NCI-H82 (cell line): ENCODE measurements at regions not wholly inside any gene's neighbourhood (a gene's known extent, or its start where the extent isn't known, plus 50 kb on each side); places are given as distances from the start of the nearest gene placed in this dataset.
A peak's percentile ranks its signal among the peaks of the same experiment; 100 is the strongest.
"Not testable (repeated sequence)": the region's sequence is repeated elsewhere in the genome, so short reads cannot be mapped to it uniquely, and the experiment has no call there.

Experiments used
- DNase-seq: peaks from one replicate; lab custom pipeline; 2025; lab: John Stamatoyannopoulos, UW

GRCh38 chrX:113512700-113513395 lies 672.2 kb upstream of the AMOT start:
- no peak for DNase-seq

DNA sequence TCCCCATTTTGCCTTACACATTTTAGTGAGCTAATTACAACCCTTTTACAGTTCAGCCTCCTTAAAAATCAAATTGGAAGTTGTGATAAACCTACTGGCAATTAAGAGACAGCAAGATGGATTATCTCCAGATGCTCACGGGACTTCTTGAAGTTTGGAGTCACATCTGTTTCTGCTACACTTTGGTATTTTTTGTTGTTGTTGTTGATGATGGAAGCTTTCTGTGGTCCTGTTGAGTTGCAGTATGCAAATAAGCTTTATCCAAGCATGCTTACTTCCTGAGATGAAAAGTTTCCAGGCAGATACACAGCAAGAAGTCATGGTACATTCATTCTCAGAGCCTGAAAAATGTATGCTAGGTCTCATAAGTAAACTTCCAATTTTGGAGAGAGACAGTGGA lies 670.0 kb upstream of the AMOT start:
- DNase-seq, result no peak

GRCh38 chrX:113492895-113493294 lies 652.3 kb upstream of the AMOT start:
- DNase-seq, result no peak

DNA sequence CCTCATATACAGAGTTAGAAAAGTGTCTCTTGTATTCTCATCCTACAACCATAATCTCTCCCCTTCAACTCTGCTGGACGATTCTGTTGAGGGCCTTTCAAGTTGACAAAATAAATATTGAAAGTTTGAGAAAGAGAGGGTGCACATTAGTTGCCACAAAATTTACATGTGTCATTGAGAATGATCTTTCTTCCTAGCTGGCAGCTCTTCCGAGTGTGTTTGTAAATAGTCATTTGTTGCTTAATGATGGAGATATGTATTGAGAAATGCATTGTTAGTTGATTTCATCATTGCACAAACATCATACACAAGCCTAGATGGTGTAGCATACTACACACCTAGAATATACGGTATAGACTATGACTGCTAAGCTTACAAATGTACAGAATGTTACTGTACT lies 632.8 kb upstream of the AMOT start:
- no peak for DNase-seq

- not testable (repeated sequence) for DNase-seq
Observed at GRCh38 chrX:113473015-113473414, 632.4 kb upstream of the AMOT start.

- no peak for DNase-seq
Observed at GRCh38 chrX:113470166-113470565, 629.5 kb upstream of the AMOT start.

GRCh38 chrX:113457719-113458118 lies 617.1 kb upstream of the AMOT start:
- DNase-seq, result no peak

- no peak for DNase-seq
Observed at GRCh38 chrX:113455582-113455981, 615.0 kb upstream of the AMOT start.

DNA sequence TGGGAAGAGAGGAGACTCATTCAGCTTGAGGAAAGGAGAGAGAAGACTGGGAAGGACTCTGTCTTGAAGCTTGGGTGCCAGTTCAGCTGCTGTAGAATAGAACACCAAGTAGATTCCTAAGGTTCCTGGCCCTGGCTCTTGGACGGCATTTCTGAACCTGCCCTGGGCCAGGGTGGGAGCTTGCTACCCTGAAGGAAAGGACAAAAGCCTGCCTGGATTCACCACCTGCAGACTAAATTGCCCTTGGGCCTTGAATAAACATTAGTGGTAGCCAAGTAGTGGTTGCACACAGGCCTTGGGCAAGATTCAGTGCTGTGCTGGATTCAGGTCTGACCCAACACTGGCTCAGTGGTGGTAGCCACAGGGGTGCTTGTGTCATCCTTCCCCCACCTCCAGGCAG lies 588.4 kb upstream of the AMOT start:
- DNase-seq, result no peak

DNA sequence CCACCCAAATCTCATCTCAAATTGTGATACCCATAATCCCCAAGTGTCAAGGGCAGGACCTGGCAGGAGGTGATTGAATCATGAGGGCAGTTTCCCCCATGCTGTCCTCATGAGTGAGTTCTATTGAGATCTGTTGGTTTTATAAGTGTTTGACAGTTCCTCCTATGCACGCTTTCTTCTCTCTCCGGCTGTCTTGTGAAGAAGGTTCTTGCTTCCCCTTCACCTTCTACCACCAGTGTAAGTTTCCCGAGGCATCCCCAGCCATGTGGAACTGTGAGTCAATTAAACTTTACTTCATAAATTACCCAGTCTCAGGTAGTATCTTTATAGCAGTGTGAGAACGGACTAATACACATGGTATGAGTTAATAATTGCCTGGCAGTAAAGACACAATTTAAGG lies 581.7 kb upstream of the AMOT start:
- no peak for DNase-seq

GRCh38 chrX:113421432-113421831 lies 580.8 kb upstream of the AMOT start:
- DNase-seq, result no peak

GRCh38 chrX:113412106-113412505 lies 571.5 kb upstream of the AMOT start:
- no peak for DNase-seq

GRCh38 chrX:113408843-113409242 lies 568.2 kb upstream of the AMOT start:
- no peak for DNase-seq

GRCh38 chrX:113400193-113400704 lies 559.6 kb upstream of the AMOT start:
- no peak for DNase-seq

DNA sequence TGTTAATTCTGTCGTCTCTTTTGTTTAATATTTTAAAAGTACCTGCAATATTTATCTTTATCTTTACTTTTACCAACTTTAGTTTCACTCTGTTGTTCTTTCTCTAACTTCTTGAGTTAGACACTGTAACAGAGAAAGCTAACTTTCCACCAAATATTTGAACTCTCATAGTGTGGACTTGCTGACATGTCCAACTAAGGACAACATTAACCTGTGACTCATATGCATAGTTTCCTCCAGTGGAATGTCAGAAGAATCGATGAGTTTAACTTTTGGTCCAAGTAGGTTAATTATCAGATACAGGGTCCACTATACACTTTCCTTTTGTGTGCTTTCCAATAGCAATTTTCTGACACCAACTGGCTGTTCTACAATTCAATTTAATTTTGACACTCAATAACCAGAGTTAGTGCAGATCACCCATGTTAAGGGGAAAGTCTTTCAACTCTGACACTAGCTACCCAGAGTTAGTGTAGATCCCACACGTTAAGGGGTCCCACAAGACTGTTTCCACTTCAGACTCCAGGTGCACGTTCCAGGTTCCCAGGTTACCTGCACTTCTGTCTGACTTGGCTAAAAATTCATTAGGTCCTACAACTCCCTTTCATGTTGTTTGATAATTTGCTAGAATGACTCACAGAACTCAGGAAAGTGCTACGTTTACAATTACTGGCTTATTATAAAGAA lies 559.0 kb upstream of the AMOT start:
- no peak for DNase-seq

- no peak for DNase-seq
Observed at GRCh38 chrX:113392355-113392754, 551.7 kb upstream of the AMOT start.

DNA sequence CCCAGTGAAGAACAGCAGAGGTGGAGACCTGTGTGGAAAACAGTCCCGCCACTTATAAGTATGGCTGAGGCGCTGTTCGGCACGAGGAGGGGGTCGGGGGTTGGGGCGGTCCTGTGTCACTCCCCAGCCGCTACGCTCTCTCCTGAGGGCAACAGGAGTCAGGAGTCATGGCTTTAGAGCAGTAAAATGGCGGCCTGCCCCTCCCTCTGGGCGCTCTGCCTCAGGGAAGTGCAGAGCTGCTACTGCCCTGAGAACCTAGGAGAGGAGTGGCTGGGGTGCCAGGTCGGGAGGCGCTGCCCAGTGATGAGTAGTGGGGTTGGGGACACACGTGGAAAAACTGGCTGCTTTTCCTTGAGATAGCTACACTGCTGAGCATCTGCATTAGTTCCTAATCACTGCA lies 551.2 kb upstream of the AMOT start:
- no peak for DNase-seq

DNA sequence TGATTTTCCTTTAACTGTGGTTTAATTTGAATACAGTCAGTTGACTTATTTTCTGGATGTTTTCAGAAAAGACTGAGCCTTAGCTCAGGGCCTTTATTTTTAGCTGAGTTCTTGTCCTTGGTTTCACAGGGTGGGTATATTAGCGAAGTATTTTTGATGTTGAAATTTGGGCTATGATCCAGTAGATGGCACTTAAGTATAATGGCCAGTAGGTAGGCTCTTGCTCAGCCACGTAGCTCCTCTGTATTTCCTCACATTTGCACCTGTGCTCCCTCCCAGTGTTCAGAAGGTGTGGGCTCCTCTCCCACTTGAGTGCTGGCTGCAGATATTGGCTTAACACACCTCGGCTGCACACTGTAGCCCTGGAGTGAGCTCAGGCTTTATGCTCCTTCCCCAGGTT lies 549.9 kb upstream of the AMOT start:
- DNase-seq, result no peak

DNA sequence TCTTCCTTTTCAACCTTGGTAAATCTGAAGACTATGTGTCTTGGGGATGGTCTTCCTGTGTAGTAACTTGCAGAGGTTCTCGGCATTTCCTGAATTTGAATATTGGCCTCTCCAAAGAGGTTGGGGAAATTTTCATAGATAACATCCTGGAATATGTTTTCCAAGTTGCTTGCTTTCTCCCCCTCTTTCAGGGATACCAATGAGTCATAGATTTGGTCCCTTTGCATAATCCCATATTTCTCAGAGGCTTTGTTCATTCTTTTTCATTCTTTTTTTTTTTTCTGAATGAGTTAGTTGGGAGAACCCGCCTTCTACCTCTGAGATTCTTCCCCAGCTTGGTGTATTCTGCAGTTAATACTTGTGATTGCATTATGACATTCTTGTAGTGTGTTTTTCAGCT lies 549.2 kb upstream of the AMOT start:
- no peak for DNase-seq

DNA sequence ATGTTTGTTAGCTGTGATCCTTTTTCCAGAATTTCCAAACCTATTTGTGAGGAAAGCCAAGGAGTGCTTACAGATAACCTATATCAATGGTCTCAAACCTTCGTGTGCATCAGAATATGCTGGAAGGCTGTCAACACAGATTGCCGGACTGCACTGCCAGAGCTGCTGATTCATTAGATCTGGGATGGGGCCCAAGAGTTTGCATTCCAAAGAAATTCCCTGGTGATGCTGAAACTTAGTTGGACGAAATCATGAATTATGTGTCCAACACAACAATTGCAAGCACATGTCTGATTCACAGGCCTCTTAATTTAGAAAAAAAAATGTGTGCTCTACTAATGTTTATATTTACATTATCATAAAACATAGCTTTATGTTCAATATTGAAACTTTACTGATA lies 544.0 kb upstream of the AMOT start:
- no peak for DNase-seq

DNA sequence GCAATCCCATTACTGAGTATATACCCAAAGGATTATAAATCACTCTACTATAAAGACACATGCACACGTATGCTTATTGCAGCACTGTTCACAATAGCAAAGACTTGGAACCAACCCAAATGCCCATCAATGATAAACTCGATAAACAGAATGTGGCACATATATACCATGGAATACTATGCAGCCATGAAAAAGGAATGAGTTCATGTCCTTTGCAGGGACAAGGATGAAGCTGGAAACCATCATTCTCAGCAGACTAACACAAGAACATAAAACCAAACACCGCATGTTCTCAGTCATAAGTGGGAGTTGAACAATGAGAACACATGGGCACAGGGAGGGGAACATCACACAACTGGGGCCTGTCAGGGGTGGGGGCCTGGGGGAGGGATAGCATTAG lies 532.8 kb upstream of the AMOT start:
- not testable (repeated sequence) for DNase-seq

DNA sequence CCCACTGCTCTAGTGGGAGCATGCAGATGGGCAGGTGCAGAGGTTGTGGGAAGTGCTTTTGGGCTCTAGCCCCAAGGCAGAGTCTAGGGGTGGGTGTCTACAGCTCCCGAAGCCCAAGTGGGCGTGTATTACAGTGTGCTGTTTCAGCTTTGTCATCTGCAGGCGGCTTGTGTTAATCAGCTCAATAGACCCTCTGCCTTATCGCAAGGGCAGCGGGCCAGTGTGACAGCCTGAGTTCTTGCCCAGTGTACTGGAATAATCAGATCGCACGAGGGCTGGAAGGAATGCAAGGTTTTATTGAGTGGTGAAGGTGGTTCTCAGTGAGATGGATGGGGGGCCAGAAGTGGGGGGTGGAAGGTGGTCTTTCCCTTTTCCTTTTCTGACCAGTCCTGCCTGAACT lies 529.4 kb upstream of the AMOT start:
- peak; percentile 29 for DNase-seq

DNA sequence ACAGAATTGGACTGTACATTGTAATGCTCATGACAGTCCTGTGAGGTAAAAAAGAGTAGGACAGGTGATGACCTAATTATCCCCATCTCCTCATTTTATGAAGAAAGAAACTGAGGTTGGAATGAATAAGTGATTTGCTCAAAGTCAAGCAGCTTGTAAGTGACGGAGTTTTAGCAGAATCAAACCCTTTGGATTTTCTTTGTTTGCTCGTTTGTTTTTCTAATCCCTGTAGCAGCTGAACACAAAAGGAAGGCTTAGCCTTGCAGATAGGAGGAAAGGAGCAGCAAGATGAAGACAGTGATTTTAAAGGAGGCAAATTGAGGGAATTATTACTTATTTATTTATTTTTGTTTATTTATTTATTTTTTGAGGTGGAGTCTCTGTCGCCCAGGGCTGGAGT lies 528.4 kb upstream of the AMOT start:
- DNase-seq, result no peak

GRCh38 chrX:113353134-113353533 lies 512.5 kb upstream of the AMOT start:
- DNase-seq, result no peak
